CD4-positive, alpha-beta T cell treated with Interferon alpha-2 for 1 hour (primary cell): ENCODE measurements at regions not wholly inside any gene's neighbourhood (a gene's known extent, or its start where the extent isn't known, plus 50 kb on each side); places are given as distances from the start of the nearest gene placed in this dataset.
A peak's percentile ranks its signal among the peaks of the same experiment; 100 is the strongest.

ENCODE experiments used
- DNase-seq, 2 donors: peaks; one replicate each; pipeline ENCODE4 v3.0.0-alpha.2; 2020 to 2022

DNA sequence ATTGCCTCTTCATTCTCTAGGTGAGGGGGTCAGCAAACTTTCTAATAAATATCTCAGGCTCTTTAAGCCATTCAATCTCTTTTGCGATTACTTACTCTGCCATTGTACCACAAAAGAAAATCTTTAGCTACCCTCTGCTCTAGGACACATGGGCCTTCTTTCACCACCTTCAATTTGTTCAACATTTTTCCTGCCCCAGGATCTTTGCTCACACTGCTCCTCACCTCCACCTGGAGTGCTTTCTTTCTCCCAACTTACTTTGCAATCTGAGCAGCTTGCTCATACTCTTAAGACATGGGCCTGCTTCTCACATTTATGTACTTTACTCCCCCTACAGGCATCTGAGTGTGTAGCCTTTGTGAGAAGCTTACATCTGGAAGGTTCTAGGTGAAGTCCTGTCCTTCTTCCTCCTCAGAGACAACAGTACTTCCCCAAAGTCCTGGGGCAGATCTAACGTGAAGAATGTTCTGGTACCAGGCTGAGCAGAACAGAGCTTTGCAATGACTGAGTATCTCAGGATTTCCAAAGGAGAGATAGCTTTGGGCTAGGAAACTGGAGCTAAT lies 55.0 kb upstream of the PRDM5 start:
- peak in 1 of 2 donors; percentile 33 for DNase-seq

GRCh38 chr4:120973207-120973606 lies 50.7 kb upstream of the PRDM5 start:
- no peak for DNase-seq
